Lower leg skin (tissue), 4 donors: ENCODE measurements at regions not wholly inside any gene's neighbourhood (a gene's known extent, or its start where the extent isn't known, plus 50 kb on each side); places are given as distances from the start of the nearest gene placed in this dataset.

ENCODE experiments used
- DNase-seq, 2 donors: peaks; one replicate each; pipeline ENCODE4 v3.0.0-alpha.2; 2019; ENCODE audit warnings: low spot score in 2 of 2
- H3K4me3 ChIP-seq: fragments of 200-600 bp; sonication (generic); 2 replicates; pipeline ENCODE4 v1.5.1; 2017; ENCODE audit warnings: mild to moderate bottlenecking, low read depth; ENCODE audit not compliant: poor library complexity, severe bottlenecking
- POLR2A ChIP-seq, 2 donors: fragments of 450-650 bp; IDR thresholded peaks; one replicate each; pipeline ENCODE4 v1.6.1; 2016 to 2017; ENCODE audit warnings: antibody characterized with exemption in 2 of 2, mild to moderate bottlenecking in 1 of 2, moderate library complexity in 1 of 2
- WGBS, 2 donors: methylation state at CpG; one replicate each; pipeline ENCODE4 v1.1.5; 2018; 5-methylcytosine and 5-hydroxymethylcytosine counted together
- intact Hi-C: fragments of 100-400 bp; cut with DNase I; formaldehyde crosslinking; loops from one replicate; pipeline ENCODE4 v1.15.0; 2023; ENCODE audit warnings: low total_unique reads
- TF ChIP-seq, protein P1 (sequence below), 3 donors: fragments of 450-650 bp; IDR thresholded peaks; one replicate each; pipeline ENCODE4 v1.5.1; 2016; ENCODE audit warnings: antibody characterized with exemption in 3 of 3, mild to moderate bottlenecking in 3 of 3, moderate library complexity in 2 of 3

DNA sequence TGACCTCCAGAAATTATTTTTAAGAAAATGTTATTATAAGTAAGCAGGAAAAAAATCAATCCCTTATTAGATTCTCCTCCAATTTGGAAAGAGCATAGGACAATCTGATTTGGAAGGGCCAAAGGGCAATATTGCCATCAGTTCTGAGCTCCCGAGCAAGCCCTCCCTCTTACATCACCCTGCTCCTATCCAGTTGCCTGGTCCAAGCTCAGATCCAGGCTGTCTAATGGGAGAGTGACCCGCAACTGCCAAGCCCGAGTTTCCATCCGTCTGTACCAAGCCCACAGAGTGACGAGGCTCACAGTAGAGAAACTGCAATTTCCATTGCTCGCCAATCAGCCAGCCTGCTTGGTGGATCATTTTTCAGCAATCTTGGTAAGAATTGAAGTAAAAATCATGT, 187.7 kb downstream of the MEX3B start:
- intact Hi-C loops: no loop called here
- 78 to 81% methylated on average over 6 of the region's 6 CpGs for WGBS, 2 donors
- no peak overlapping the region for H3K4me3 ChIP-seq
- TF ChIP-seq, protein P1, sequence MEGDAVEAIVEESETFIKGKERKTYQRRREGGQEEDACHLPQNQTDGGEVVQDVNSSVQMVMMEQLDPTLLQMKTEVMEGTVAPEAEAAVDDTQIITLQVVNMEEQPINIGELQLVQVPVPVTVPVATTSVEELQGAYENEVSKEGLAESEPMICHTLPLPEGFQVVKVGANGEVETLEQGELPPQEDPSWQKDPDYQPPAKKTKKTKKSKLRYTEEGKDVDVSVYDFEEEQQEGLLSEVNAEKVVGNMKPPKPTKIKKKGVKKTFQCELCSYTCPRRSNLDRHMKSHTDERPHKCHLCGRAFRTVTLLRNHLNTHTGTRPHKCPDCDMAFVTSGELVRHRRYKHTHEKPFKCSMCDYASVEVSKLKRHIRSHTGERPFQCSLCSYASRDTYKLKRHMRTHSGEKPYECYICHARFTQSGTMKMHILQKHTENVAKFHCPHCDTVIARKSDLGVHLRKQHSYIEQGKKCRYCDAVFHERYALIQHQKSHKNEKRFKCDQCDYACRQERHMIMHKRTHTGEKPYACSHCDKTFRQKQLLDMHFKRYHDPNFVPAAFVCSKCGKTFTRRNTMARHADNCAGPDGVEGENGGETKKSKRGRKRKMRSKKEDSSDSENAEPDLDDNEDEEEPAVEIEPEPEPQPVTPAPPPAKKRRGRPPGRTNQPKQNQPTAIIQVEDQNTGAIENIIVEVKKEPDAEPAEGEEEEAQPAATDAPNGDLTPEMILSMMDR (IDR thresholded peaks at IDR 0.05): no peak
- TF ChIP-seq POLR2A (IDR thresholded peaks at IDR 0.05): no peak
- no peak for DNase-seq

DNA sequence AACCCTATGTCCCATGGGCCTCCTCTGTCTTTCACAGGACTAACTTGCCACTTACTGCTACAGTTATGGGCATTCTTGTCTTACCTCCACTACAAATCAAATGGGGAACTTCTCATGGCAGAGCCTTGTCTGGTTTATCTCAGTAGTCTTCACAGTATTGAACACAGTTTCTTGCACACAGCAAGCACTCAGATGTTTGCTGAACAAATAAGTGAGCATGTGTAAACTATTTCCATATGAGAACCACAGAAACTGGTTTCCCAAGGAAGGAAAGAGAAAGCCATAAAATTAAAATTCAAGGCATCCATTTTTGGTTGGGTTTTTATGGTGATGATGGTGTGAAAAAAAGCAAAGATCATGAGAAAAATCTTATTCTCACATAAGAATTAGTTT, 189.2 kb downstream of the MEX3B start:
- intact Hi-C loops: no loop called here
- H3K4me3 ChIP-seq: no peak overlapping the region
- TF ChIP-seq, protein P1 (IDR thresholded peaks at IDR 0.05): no peak
- TF ChIP-seq POLR2A (IDR thresholded peaks at IDR 0.05): no peak
- no peak for DNase-seq

- intact Hi-C loops: no loop called here
- DNase-seq: no peak
- WGBS, 2 donors: 66 to 67% methylated on average over 10 of the region's 10 CpGs
- no peak for TF ChIP-seq POLR2A (IDR thresholded peaks at IDR 0.05)
- TF ChIP-seq, protein P1 (IDR thresholded peaks at IDR 0.05): no peak
- no peak overlapping the region for H3K4me3 ChIP-seq
Measured at GRCh38 chr15:81856001-81856633, 189.7 kb downstream of the MEX3B start.

GRCh38 chr15:81853150-81853748, 192.6 kb downstream of the MEX3B start:
- no peak for TF ChIP-seq POLR2A (IDR thresholded peaks at IDR 0.05)
- TF ChIP-seq, protein P1 (IDR thresholded peaks at IDR 0.05): no peak
- intact Hi-C loops: no loop called here
- DNase-seq: no peak
- H3K4me3 ChIP-seq: no peak overlapping the region
- 69 to 85% methylated on average over 3 of the region's 3 CpGs for WGBS, 2 donors

GRCh38 chr15:81852411-81853149, 193.2 kb downstream of the MEX3B start:
- TF ChIP-seq, protein P1 (IDR thresholded peaks at IDR 0.05): no peak
- no peak for TF ChIP-seq POLR2A (IDR thresholded peaks at IDR 0.05)
- H3K4me3 ChIP-seq: no peak overlapping the region
- WGBS, 2 donors: 50 to 56% methylated on average over 5 of the region's 5 CpGs
- DNase-seq: no peak
- intact Hi-C loops: no loop called here
